ENCODE measurements at regions not wholly inside any gene's neighbourhood (a gene's known extent, or its start where the extent isn't known, plus 50 kb on each side); places are given as distances from the start of the nearest gene placed in this dataset.
A peak's percentile ranks its signal among the peaks of the same experiment; 100 is the strongest.
"Not testable (repeated sequence)": the region's sequence is repeated elsewhere in the genome, so short reads cannot be mapped to it uniquely, and the experiment has no call there.

DNA sequence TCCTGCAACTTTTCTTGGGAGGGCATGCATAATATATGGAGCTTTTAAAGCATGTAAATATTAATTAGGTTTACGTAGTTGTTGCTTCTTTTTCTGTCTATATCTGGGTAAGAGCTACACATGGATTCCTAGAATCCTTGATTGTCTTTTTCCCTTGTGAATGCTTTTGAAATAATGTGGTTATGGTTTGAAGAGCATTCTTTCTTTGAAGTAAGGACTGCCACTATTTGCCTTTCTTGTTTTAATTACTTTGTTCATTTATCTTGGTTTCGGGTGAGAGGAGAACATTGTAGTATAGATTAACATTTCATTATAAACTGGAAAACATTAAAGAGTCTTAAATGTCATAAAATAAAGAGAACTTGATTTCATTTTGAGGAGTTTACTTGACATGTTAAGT lies 674.0 kb downstream of the ZBBX start:
- TF ChIP-seq, protein P1, sequence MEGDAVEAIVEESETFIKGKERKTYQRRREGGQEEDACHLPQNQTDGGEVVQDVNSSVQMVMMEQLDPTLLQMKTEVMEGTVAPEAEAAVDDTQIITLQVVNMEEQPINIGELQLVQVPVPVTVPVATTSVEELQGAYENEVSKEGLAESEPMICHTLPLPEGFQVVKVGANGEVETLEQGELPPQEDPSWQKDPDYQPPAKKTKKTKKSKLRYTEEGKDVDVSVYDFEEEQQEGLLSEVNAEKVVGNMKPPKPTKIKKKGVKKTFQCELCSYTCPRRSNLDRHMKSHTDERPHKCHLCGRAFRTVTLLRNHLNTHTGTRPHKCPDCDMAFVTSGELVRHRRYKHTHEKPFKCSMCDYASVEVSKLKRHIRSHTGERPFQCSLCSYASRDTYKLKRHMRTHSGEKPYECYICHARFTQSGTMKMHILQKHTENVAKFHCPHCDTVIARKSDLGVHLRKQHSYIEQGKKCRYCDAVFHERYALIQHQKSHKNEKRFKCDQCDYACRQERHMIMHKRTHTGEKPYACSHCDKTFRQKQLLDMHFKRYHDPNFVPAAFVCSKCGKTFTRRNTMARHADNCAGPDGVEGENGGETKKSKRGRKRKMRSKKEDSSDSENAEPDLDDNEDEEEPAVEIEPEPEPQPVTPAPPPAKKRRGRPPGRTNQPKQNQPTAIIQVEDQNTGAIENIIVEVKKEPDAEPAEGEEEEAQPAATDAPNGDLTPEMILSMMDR (IDR thresholded peaks at IDR 0.05; ENCODE audit: control insufficient read depth, extremely low read depth, insufficient read depth) = no peak
- no peak overlapping the region for H3K4me3 ChIP-seq (ENCODE audit: low read depth, low read length)
- DNase-seq (ENCODE audit: low read depth) = no peak

DNA sequence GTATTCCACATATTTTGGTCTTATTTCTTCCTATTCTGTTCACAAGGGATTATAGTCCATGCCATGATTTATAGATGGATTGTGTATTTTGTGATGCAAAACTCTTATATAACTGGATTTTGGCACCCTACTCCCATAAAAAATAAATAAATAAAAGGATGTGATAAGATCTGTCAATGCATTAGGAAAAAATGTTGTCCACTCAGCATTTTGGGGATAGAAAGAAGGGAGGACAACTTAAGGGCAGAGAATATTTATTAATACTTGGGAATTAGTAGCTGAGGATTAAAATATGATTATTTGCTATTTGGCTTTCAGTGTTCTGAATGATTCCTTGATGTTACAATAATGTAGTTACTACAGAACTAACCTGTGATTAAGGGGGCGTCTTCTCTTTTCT lies 682.6 kb downstream of the ZBBX start:
- TF ChIP-seq, protein P1 (IDR thresholded peaks at IDR 0.05; ENCODE audit: control insufficient read depth, extremely low read depth, insufficient read depth) = no peak
- DNase-seq (ENCODE audit: low read depth) = peak; percentile 36
- H3K4me3 ChIP-seq (ENCODE audit: low read depth, low read length) = no peak overlapping the region

DNA sequence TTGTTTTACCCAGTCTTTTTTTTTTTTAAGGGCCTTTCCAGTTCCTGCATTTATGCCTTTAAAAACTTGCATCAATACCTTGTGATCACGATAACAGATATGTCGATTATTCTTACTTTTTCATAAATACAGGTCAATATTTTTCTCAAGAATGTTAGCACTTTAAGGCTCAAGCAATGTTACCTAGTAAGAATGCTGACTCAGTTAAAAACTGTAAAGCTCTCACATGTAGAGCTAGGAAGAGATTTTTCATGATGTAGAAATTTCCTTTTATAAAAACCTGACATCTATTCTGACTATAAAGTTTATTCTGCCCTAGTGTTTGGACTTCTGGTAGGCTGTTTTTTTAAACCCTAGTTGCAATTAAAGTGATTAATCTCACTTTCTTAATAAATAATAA lies 684.0 kb downstream of the ZBBX start:
- no peak for DNase-seq (ENCODE audit: low read depth)
- TF ChIP-seq, protein P1 (IDR thresholded peaks at IDR 0.05; ENCODE audit: control insufficient read depth, extremely low read depth, insufficient read depth) = no peak
- H3K4me3 ChIP-seq (ENCODE audit: low read depth, low read length) = no peak overlapping the region

DNA sequence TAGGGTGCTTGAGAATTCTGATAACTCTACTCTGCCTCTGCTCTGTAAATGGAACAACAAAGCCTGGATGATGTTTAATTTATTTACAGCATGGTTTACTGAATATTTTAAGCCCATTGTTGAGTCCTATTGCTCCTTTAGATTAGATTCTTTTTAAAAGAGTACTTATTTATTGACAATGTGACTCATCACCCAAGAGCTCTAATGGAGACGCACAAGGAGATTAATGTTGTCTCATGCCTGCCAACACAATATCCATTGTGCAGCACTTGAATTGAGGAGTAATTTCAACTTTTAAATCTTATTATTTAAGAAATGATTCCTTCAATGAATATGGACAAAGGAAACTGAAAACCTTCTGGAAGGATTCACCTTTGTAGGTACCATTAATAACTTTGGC lies 691.4 kb downstream of the ZBBX start:
- no peak overlapping the region for H3K4me3 ChIP-seq (ENCODE audit: low read depth, low read length)
- TF ChIP-seq, protein P1 (IDR thresholded peaks at IDR 0.05; ENCODE audit: control insufficient read depth, extremely low read depth, insufficient read depth) = no peak
- DNase-seq (ENCODE audit: low read depth) = no peak

DNA sequence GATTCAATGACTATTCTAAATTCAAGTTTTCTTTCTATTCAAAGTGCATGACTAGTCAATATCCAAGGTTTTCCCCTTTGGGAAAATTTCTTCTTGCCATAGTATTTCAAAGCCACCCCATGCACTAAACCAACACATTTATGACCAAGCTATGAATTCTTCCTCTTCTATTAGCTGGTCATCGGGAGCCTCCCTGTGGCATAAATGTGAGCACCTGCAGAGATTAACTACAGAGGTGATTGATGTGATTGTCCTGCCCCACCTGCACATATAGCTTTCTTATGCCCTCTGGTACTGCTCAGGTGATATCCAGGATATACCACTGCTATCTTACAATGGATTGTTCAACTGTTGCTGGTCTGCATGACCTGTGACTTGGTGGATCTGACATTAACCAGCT lies 694.9 kb downstream of the ZBBX start:
- no peak overlapping the region for H3K4me3 ChIP-seq (ENCODE audit: low read depth, low read length)
- DNase-seq (ENCODE audit: low read depth) = no peak
- TF ChIP-seq, protein P1 (IDR thresholded peaks at IDR 0.05; ENCODE audit: control insufficient read depth, extremely low read depth, insufficient read depth) = no peak

DNA sequence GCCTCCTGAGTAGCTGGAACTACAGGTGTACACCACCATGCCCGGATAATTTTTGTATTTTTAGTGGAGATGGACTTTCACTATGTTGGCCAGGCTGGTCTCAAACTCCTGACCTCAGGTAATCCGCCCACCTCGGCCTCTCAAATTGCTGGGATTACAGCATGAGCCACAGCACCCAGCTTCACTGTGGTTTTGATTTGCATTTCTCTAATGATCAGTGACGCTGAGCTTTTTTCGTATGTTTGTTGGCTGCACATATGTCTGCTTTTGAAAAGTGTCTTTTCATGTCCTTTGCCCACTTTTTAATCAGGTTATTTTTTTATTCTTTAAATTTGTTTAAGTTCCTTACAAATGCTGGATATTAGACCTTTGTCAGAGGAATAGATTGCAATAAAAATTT lies 696.0 kb downstream of the ZBBX start:
- not testable (repeated sequence) for DNase-seq (ENCODE audit: low read depth); H3K4me3 ChIP-seq (ENCODE audit: low read depth, low read length)

DNA sequence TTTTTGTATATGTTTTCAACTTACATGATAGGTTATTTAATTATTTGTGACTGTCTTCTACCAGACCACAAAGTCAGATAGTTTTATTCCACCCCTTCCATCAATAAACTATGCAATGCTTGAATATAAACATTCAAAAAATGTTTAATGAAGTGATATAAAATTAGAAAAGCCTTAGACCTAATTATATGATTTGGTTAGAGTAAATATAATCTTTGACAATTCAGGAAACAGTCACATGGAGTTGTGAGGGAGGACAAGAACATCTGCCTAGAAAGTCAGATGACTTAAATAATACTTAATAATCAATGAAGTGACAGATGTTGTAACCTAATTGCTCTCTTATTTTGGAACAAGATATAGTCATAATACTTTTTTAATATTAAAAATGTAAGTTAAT lies 710.3 kb downstream of the ZBBX start:
- DNase-seq (ENCODE audit: low read depth) = no peak
- TF ChIP-seq, protein P1 (IDR thresholded peaks at IDR 0.05; ENCODE audit: control insufficient read depth, extremely low read depth, insufficient read depth) = no peak
- no peak overlapping the region for H3K4me3 ChIP-seq (ENCODE audit: low read depth, low read length)

DNA sequence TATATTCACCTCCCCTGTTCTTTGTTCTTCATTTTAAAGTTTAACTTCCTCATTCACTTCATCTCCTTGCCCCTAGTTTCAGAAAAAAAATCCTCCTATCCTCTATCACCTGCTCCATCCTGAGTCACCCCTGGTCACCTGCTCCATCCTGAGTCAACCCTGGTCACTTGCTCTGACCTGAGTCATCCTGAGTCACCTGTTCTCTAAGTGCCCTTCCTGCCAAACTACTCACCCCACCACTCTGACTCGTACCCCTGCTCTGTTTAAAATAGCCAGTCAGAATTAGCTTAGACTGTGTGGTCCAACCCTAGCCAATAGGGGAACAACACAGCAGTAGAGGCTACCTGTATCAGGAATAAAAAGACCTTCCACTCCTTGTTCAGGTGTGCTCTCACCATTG lies 716.9 kb downstream of the ZBBX start:
- no peak for DNase-seq (ENCODE audit: low read depth)
- TF ChIP-seq, protein P1 (IDR thresholded peaks at IDR 0.05; ENCODE audit: control insufficient read depth, extremely low read depth, insufficient read depth) = no peak
- no peak overlapping the region for H3K4me3 ChIP-seq (ENCODE audit: low read depth, low read length)
